SW 1271 (cell line): ENCODE measurements at regions not wholly inside any gene's neighbourhood (a gene's known extent, or its start where the extent isn't known, plus 50 kb on each side); places are given as distances from the start of the nearest gene placed in this dataset.

Experiments used
- DNase-seq, 2 experiments: peaks; one replicate each; lab custom pipeline; 2025; lab: John Stamatoyannopoulos, UW

- DNase-seq = no peak
Measured at GRCh38 chr1:231108516-231109302, 53.1 kb upstream of the TRIM67 start.

GRCh38 chr1:231107600-231108326, 54.1 kb upstream of the TRIM67 start:
- DNase-seq = no peak

GRCh38 chr1:231107151-231107550, 54.7 kb upstream of the TRIM67 start:
- DNase-seq = no peak

GRCh38 chr1:231106347-231106746, 55.5 kb upstream of the TRIM67 start:
- no peak for DNase-seq

- DNase-seq = no peak
Measured at GRCh38 chr1:231104917-231105316, 56.9 kb upstream of the TRIM67 start.

- DNase-seq = no peak
Measured at GRCh38 chr1:231103961-231104360, 57.9 kb upstream of the TRIM67 start.

GRCh38 chr1:231099996-231100767, 60.1 kb upstream of the FAM89A start:
- no peak for DNase-seq

GRCh38 chr1:231099311-231099710, 59.3 kb upstream of the FAM89A start:
- no peak for DNase-seq

GRCh38 chr1:231095595-231095994, 55.5 kb upstream of the FAM89A start:
- DNase-seq = no peak

GRCh38 chr1:231094421-231094820, 54.4 kb upstream of the FAM89A start:
- DNase-seq = no peak

- no peak for DNase-seq
Measured at GRCh38 chr1:231093156-231093922, 53.3 kb upstream of the FAM89A start.

GRCh38 chr1:231092380-231092779, 52.3 kb upstream of the FAM89A start:
- DNase-seq = no peak

GRCh38 chr1:231091831-231092301, 51.8 kb upstream of the FAM89A start:
- peak in 1 of 2 experiments; percentile 1 for DNase-seq

GRCh38 chr1:231091415-231091814, 51.4 kb upstream of the FAM89A start:
- no peak for DNase-seq
